ENCODE measurements at regions not wholly inside any gene's neighbourhood (a gene's known extent, or its start where the extent isn't known, plus 50 kb on each side); places are given as distances from the start of the nearest gene placed in this dataset.

GRCh38 chr5:25713259-25713658 lies 1068.5 kb upstream of the CDH10 start:
- Mint-ChIP-seq H3K4me1 (ENCODE audit: low read depth) (peaks cover 8% of the 10 kb centered on the region), H3K27me3 (no peaks in the 10 kb centered on the region), H3K36me3 (ENCODE audit: insufficient read depth) (no peaks in the 10 kb centered on the region), H3K9me3 (ENCODE audit: low read depth) (no peaks in the 10 kb centered on the region), H3K27ac (no peak overlapping the region), H3K4me3 (ENCODE audit: low read depth) (peak overlapping the region; percentile 29)
- peak; percentile 12 for DNase-seq (ENCODE audit: low spot score, unreplicated experiment)
- TF ChIP-seq CTCF (IDR thresholded peaks at IDR 0.05; ENCODE audit: unreplicated experiment): peak; percentile 30

GRCh38 chr5:25707093-25707492 lies 1062.3 kb upstream of the CDH10 start:
- TF ChIP-seq CTCF (IDR thresholded peaks at IDR 0.05; ENCODE audit: unreplicated experiment): no peak
- Mint-ChIP-seq H3K27me3 (no peaks in the 10 kb centered on the region), H3K4me1 (ENCODE audit: low read depth) (no peaks in the 10 kb centered on the region), H3K36me3 (ENCODE audit: insufficient read depth) (no peaks in the 10 kb centered on the region), H3K4me3 (ENCODE audit: low read depth) (no peak overlapping the region), H3K27ac (no peak overlapping the region), H3K9me3 (ENCODE audit: low read depth) (no peaks in the 10 kb centered on the region)
- no peak for DNase-seq (ENCODE audit: low spot score, unreplicated experiment)

DNA sequence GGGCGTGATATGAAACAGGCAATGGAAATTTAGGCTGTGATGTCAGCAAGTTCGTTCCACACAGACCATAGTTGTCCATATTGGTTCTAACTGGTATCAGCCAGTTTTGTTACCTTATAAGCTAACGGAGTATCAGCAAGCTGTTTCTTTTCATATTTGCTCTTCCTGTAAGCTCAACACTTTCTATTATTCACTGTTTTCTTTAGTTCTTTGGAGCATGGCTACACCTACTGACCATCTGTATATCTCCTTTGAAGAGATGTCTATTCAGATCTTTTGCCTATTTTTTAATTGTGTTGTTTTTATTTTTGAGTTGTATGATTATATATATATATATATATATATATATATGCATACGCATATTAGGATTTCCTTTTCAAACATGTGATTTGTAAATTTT lies 1057.2 kb upstream of the CDH10 start:
- no peak overlapping the region for H3K27ac Mint-ChIP-seq

GRCh38 chr5:25694801-25695200 lies 1050.0 kb upstream of the CDH10 start:
- no peaks in the 10 kb centered on the region for H3K9me3 Mint-ChIP-seq (ENCODE audit: low read depth)
- no peak overlapping the region for H3K27ac Mint-ChIP-seq
- H3K4me3 Mint-ChIP-seq (ENCODE audit: low read depth): no peak overlapping the region
- no peak for DNase-seq (ENCODE audit: low spot score, unreplicated experiment)
- no peaks in the 10 kb centered on the region for H3K4me1 Mint-ChIP-seq (ENCODE audit: low read depth)
- TF ChIP-seq CTCF (IDR thresholded peaks at IDR 0.05; ENCODE audit: unreplicated experiment): no peak
- no peaks in the 10 kb centered on the region for H3K27me3 Mint-ChIP-seq
- H3K36me3 Mint-ChIP-seq (ENCODE audit: insufficient read depth): no peaks in the 10 kb centered on the region

More for the DNA sequence above, 1057.2 kb upstream of the CDH10 start:
- Mint-ChIP-seq H3K36me3 (ENCODE audit: insufficient read depth) (no peaks in the 10 kb centered on the region), H3K9me3 (ENCODE audit: low read depth) (no peaks in the 10 kb centered on the region), H3K4me1 (ENCODE audit: low read depth) (no peaks in the 10 kb centered on the region), H3K4me3 (ENCODE audit: low read depth) (no peak overlapping the region), H3K27me3 (no peaks in the 10 kb centered on the region)
- DNase-seq (ENCODE audit: low spot score, unreplicated experiment): no peak
- no peak for TF ChIP-seq CTCF (IDR thresholded peaks at IDR 0.05; ENCODE audit: unreplicated experiment)

DNA sequence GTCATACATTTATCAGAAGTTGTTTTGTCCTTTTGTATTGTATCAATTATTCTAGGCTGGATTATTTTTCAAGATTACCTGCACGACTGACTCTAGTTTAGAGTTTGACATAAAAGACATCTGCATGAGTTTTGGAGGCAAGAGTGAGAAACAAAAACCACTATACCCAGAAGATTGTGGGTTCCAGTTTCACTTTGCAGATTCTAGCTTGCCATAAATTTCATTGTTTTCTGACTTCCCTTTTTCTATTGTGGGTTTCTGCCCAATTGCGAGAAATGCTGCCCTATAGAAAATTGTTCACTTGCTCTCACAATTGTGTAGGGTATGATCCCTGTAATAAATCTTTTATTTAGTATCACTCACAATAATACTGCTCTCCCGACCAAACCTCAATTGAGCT lies 1043.4 kb upstream of the CDH10 start:
- TF ChIP-seq CTCF (IDR thresholded peaks at IDR 0.05; ENCODE audit: unreplicated experiment): no peak
- Mint-ChIP-seq H3K4me1 (ENCODE audit: low read depth) (no peaks in the 10 kb centered on the region), H3K9me3 (ENCODE audit: low read depth) (no peaks in the 10 kb centered on the region), H3K4me3 (ENCODE audit: low read depth) (no peak overlapping the region), H3K27ac (no peak overlapping the region), H3K27me3 (no peaks in the 10 kb centered on the region), H3K36me3 (ENCODE audit: insufficient read depth) (no peaks in the 10 kb centered on the region)
- DNase-seq (ENCODE audit: low spot score, unreplicated experiment): no peak
